ENCODE measurements at regions not wholly inside any gene's neighbourhood (a gene's known extent, or its start where the extent isn't known, plus 50 kb on each side); places are given as distances from the start of the nearest gene placed in this dataset.

- TF ChIP-seq CTCF (IDR thresholded peaks at IDR 0.05) (peak in 1 of 6 experiments; percentile 5), POLR2A (IDR thresholded peaks at IDR 0.05) (no peak)
These were observed 109.6 kb upstream of the FSIP2 start for GRCh38 chr2:185628985-185629384.

Data from esophagus squamous epithelium (tissue), 4 donors.